ENCODE measurements at regions not wholly inside any gene's neighbourhood (a gene's known extent, or its start where the extent isn't known, plus 50 kb on each side); places are given as distances from the start of the nearest gene placed in this dataset.

DNA sequence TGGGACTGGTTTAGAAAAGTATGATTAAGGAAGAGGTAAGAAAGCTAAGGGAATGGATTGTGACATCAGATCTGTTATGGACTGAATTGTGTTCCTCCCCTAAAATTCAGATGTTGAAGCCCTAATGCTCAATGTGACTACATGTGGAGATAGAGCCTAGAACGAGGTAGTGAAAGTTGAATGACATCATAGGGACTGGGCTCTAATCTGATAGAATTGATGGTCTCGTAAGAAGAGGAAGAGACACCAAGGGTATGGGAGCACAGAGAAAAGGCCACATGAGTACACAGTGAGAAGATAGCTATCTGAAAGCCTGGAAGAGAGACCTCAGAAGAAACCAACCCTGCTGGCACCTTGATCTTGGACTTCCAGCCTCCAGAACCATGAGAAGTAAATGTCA is 178.3 kb downstream of the TRIB2 start:
- TF ChIP-seq, protein P1, sequence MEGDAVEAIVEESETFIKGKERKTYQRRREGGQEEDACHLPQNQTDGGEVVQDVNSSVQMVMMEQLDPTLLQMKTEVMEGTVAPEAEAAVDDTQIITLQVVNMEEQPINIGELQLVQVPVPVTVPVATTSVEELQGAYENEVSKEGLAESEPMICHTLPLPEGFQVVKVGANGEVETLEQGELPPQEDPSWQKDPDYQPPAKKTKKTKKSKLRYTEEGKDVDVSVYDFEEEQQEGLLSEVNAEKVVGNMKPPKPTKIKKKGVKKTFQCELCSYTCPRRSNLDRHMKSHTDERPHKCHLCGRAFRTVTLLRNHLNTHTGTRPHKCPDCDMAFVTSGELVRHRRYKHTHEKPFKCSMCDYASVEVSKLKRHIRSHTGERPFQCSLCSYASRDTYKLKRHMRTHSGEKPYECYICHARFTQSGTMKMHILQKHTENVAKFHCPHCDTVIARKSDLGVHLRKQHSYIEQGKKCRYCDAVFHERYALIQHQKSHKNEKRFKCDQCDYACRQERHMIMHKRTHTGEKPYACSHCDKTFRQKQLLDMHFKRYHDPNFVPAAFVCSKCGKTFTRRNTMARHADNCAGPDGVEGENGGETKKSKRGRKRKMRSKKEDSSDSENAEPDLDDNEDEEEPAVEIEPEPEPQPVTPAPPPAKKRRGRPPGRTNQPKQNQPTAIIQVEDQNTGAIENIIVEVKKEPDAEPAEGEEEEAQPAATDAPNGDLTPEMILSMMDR (IDR thresholded peaks at IDR 0.05), result no peak
- TF ChIP-seq, protein P2, sequence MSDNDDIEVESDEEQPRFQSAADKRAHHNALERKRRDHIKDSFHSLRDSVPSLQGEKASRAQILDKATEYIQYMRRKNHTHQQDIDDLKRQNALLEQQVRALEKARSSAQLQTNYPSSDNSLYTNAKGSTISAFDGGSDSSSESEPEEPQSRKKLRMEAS (IDR thresholded peaks at IDR 0.05), result no peak
- TF ChIP-seq POLR2AphosphoS2 (conservative IDR thresholded peaks at IDR 0.05; ENCODE audit: low read length) (no peak), EP300 (IDR thresholded peaks at IDR 0.05) (no peak), ZC3H11A (IDR thresholded peaks at IDR 0.05) (no peak)

Measured in A549 (cell line).